ENCODE measurements at regions not wholly inside any gene's neighbourhood (a gene's known extent, or its start where the extent isn't known, plus 50 kb on each side); places are given as distances from the start of the nearest gene placed in this dataset.
"Not testable (repeated sequence)": the region's sequence is repeated elsewhere in the genome, so short reads cannot be mapped to it uniquely, and the experiment has no call there.

GRCh38 chr4:138892483-138893407 lies 122.8 kb upstream of the NOCT start:
- DNase-seq (ENCODE audit: low read depth), result peak; percentile 22

DNA sequence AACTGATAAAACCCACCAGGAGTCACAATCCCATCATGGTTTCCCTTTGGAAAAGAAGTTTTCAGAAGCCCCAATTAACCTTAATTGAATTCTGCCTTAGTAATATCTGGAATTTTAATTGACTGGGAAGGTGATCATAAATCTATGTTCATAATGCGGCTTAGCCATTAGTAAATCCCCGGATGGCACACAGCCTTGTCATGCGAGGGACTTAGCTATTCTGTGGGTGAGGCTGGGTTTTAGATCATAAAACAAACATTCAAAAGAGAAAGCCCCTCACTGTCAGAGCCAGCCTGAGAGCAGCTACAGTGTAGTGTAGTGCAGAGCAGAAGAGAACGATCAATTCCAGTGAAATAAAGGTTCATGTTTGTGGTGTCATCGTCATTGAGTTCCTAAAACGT lies 124.0 kb upstream of the NOCT start:
- DNase-seq (ENCODE audit: low read depth), result no peak

GRCh38 chr4:138890891-138891570 lies 124.5 kb upstream of the NOCT start:
- DNase-seq (ENCODE audit: low read depth), result no peak

DNA sequence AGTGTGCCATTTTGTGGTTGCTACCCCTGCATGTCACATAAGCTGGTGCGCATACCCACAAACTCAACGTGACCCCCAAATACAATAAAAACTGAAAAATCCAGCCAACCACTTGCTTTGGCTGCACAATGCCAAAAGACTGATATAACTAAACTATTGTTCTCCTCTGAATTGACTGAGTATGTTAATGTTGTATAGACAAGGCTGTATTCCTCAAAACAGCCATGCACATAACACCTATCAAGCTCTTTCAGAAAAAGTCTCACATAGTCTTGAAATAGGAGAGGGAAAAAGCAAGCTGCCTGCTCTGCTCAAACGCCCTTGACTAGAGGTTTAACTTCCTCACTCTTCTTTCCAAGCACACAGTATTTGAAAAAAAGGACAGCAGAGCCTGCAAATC lies 126.4 kb upstream of the NOCT start:
- DNase-seq (ENCODE audit: low read depth), result no peak

DNA sequence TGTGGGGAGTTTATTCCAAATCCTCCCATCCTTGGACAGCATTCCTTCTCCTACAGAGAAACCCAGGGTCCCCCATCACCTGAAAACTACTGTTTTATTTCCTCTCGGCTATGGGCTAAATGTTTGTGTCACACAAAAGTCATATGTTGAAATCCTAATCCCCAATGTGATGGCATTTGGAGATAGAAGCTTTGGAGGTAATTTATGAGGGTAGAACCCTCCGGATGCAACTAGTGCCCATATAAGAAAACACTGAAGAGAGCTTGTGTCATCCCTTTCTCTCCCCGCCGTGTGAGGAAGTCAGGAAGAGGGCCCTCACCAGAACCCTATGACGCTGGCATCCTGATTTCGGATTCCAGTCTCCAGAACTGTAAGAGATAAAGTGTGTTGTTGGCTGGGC lies 127.8 kb upstream of the NOCT start:
- DNase-seq (ENCODE audit: low read depth), result no peak

- no peak for DNase-seq (ENCODE audit: low read depth)
These were observed 128.2 kb upstream of the NOCT start for GRCh38 chr4:138887341-138887740.

DNA sequence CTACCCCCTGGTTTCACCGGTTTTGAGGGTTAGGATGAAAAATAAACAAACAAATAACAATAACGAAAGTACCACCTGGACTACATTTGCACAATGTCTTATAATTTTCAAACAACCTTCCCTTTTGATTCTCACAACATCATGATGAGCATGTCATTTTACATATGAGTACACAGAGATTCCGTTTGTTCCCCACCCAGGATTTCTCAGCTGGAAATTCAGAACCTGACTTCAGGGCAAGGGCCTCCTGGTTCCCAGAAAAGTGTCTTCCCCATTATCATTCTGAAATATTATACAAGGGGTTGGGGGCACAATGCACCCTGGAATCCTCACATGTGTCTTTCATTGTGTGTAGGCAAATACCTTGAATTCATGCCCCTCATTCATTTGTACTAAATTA lies 135.8 kb upstream of the NOCT start:
- DNase-seq (ENCODE audit: low read depth), result no peak

DNA sequence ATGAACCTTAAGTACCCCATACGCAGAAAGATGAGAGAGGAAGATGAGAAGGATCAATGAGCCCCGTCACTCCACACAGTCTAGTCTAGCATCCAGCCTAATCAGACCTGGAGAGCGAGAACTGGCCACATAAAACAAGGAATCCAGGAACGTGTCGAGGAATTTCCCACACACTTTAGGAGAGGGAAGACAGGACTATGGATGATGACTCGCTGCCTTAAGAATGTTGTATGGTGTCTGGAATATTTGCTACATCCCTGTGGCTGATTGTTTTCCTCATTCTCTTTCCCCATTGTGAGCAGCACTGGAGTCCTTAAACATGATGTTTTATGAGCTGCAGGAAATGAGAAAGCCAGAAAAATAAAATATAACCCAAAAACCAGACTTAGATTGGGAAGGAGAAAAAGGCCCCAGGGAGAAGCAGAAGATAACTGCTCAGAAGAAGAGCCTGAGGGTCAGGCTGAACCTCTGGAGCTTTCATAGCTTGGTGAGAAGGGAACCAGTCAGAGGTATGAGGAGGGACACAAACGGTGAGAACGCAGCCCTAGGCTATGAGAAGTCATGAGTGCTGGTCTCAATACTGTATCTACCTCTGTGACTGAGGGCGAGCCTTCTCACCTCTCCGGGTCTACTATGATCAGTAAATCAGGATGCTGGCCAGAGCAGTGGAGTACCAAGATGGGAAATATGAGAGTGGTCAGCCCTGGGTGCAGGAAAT lies 139.5 kb upstream of the NOCT start:
- DNase-seq (ENCODE audit: low read depth), result peak; percentile 93

GRCh38 chr4:138871555-138871875 lies 144.1 kb upstream of the NOCT start:
- DNase-seq (ENCODE audit: low read depth), result no peak

DNA sequence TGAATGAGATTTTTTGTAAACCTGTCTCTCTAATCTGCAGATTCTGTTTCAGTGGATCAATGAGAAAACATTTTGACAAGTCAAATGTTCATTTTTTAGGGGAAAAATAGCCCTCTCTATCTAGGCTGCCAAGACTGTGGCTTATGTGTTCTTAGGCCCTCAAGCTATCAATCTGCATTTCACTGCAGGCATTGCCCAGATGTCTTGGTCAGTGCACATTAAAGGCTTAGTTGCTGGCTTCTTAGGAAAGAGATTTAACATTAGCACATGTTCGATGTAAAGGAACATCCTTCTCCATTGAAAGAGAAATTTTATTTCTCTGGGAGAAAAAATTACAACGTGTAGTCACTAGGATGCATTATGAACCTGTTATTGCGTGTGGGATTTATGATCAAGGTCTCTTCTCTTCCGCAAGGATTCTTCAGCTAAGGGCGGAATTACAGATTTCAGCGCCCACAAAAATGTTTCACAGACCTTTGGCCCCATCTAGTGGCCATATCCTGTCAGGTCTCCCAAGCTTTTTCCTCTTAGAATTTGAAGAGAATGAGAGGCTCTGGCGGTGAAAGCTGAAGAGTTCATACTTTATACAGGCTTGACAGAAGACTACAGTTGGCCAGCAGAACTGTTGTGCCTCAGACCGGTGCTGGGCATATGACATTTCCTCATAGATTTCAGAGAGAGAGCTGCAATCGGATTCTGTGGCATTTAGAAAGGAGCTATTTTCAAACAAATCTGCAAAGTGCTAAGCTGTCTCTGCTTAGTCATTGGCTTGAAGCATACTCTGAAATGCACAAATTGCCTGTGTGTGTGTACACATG lies 144.6 kb upstream of the NOCT start:
- DNase-seq (ENCODE audit: low read depth), result peak; percentile 78

- DNase-seq (ENCODE audit: low read depth), result no peak
These were observed 145.9 kb upstream of the NOCT start for GRCh38 chr4:138869631-138870030.

- no peak for DNase-seq (ENCODE audit: low read depth)
These were observed 146.4 kb upstream of the NOCT start for GRCh38 chr4:138869165-138869564.

DNA sequence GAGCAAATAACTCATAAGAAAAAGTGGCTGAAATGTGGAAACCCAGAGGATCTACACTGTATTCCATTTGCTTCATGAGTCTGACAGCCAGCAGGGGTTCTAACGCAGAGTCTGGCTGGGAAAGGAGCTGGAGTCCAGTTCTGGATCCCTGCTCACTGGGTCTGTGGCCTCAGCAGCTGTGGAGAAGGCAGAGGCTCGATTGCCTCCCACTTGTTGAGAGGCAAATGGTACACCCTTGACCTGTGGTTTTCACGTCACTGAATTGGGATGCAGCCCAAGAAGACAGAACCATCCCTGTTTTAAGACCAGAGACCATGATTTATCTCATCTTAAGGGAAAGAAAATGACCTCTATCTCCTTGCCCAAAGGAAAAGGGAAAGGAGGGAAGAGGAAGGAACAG lies 147.0 kb upstream of the NOCT start:
- peak; percentile 71 for DNase-seq (ENCODE audit: low read depth)

- no peak for DNase-seq (ENCODE audit: low read depth)
These were observed 148.2 kb upstream of the NOCT start for GRCh38 chr4:138867404-138867803.

- DNase-seq (ENCODE audit: low read depth), result no peak
These were observed 149.3 kb upstream of the NOCT start for GRCh38 chr4:138866314-138866713.

DNA sequence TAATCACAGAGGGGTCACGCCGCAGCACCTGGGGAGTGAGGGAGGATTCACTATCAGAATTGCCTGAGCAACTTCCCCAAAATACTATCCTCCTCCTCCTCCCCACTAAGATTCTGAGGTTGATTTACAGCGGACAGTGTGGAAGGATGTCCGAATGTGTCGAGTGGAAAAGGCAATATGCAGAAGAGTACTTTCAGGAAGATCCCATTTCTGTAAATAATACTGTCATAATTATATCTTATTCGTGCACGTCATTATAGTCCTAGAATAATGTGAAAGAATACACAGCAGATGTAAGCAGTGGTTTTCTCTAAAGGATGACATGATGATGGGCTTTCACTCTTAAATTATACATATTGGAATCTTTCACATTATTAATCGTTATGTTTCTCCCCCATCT lies 149.8 kb upstream of the NOCT start:
- no peak for DNase-seq (ENCODE audit: low read depth)

- DNase-seq (ENCODE audit: low read depth), result peak; percentile 19
These were observed 150.4 kb upstream of the NOCT start for GRCh38 chr4:138864961-138865720.

DNA sequence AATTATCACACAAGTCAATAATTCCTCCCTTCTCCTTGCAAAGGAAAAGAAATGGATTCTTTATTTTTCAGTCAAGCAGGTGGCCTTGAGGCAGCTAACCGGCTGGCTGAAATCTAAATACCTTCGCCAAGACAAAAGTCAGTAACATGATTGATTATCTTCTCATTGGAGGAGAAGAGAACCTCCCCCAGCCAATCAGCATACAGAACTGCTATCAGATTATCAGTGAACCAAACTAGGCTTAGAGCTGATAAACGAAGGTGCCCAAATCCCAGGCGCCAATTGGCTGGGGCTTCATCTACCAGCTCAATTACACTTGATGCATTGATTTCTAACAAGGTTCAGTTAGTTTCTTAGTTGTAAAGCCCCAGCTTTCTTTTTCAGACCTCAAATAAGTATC lies 152.4 kb upstream of the NOCT start:
- no peak for DNase-seq (ENCODE audit: low read depth)

DNA sequence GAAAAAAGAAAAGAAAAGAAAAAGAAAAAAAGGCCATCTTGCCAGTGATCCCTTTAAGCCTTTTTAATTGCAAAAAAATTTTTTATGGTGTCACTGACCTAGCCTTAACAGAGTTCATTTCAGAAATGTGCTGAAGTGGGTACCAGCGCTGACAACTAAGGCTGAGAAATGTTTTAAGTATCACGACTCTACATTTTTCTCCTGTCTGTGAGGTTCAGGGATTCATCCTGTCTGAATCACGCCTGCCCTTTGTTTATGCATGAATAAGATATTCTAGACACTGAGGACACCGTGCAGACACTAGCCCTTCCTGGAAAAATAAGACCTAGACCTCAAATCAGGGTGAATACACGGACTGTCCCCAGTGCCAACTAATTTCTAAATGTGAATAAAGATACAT lies 154.4 kb upstream of the NOCT start:
- peak; percentile 43 for DNase-seq (ENCODE audit: low read depth)

GRCh38 chr4:138860357-138860756 lies 155.2 kb upstream of the NOCT start:
- not testable (repeated sequence) for DNase-seq (ENCODE audit: low read depth)

DNA sequence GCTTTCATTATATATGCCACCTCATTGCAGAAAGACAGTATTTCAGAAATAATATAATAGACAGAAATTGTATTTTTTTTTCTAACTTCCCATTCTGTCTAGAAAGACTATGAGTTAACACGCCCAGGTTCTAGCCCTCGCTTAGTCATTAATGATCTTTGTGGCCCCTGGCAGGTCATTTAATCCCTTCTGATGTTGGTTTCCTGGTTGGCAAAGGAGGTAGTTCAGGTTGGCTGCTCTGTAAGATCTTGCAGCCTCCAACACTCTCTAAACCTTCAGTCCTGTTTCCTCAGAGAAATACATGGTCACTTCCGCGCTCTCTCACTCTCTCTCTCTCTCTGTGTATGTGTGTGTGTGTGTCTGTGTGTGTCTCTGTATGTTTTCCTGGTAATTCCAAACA lies 156.3 kb upstream of the NOCT start:
- DNase-seq (ENCODE audit: low read depth), result no peak

All from amniotic epithelial cell (primary cell).